ENCODE measurements at regions not wholly inside any gene's neighbourhood (a gene's known extent, or its start where the extent isn't known, plus 50 kb on each side); places are given as distances from the start of the nearest gene placed in this dataset.

- TF ChIP-seq, protein P1, sequence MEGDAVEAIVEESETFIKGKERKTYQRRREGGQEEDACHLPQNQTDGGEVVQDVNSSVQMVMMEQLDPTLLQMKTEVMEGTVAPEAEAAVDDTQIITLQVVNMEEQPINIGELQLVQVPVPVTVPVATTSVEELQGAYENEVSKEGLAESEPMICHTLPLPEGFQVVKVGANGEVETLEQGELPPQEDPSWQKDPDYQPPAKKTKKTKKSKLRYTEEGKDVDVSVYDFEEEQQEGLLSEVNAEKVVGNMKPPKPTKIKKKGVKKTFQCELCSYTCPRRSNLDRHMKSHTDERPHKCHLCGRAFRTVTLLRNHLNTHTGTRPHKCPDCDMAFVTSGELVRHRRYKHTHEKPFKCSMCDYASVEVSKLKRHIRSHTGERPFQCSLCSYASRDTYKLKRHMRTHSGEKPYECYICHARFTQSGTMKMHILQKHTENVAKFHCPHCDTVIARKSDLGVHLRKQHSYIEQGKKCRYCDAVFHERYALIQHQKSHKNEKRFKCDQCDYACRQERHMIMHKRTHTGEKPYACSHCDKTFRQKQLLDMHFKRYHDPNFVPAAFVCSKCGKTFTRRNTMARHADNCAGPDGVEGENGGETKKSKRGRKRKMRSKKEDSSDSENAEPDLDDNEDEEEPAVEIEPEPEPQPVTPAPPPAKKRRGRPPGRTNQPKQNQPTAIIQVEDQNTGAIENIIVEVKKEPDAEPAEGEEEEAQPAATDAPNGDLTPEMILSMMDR (tag by site-specific recombination; IDR thresholded peaks at IDR 0.05), result no peak
- TF ChIP-seq SP2 (tag by site-specific recombination; IDR thresholded peaks at IDR 0.05) (no peak), ZNF707 (tag by site-specific recombination; IDR thresholded peaks at IDR 0.05) (no peak), ZSCAN4 (tag by site-specific recombination; IDR thresholded peaks at IDR 0.05) (no peak), ZBTB7A (tag by site-specific recombination; IDR thresholded peaks at IDR 0.05; ENCODE audit: low read depth) (no peak), ZNF654 (tag by site-specific recombination; IDR thresholded peaks at IDR 0.05; ENCODE audit: low read depth) (no peak)
Measured at GRCh38 chr12:87795555-87795954, 233.6 kb downstream of the C12orf50 start.
